Kidney capillary endothelial cell (primary cell): ENCODE measurements at regions not wholly inside any gene's neighbourhood (a gene's known extent, or its start where the extent isn't known, plus 50 kb on each side); places are given as distances from the start of the nearest gene placed in this dataset.
A peak's percentile ranks its signal among the peaks of the same experiment; 100 is the strongest.

Experiments
- DNase-seq: peaks from one replicate; pipeline ENCODE4 v3.0.0-alpha.2; 2018; ENCODE audit warnings: low spot score

- no peak for DNase-seq
Measured at GRCh38 chr1:34479731-34480130, 275.1 kb upstream of the GJB5 start.

GRCh38 chr1:34488080-34488708, 266.7 kb upstream of the GJB5 start:
- no peak for DNase-seq

GRCh38 chr1:34500451-34500850, 254.4 kb upstream of the GJB5 start:
- DNase-seq, result peak; percentile 4

GRCh38 chr1:34511802-34512201, 243.0 kb upstream of the GJB5 start:
- no peak for DNase-seq

DNA sequence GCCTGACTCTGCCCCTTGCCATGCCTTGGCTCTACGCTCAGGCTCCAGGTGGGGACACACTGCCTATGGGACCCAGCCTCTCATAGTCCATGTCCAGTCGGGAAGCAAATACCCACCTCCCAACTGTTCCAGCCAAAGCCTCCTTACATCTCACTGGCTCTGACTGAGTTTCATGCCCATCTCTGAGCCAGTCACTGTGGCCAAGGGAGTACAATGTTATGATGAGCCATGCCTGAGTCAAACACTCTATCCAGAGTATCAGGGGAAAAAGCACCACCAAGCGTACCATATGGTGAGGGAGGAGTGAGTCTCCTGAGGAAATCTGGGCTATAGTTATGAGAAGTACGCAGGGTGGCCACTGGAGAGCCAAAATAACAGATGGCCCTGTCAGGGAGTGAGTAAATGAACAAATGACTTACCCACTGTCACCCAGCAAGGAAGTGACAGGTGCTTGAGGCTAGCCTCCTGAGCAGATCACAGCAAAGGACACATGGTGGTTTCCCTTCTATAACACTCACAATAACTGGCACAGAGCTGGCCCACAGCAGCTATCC, 236.6 kb upstream of the GJB5 start:
- DNase-seq, result no peak

DNA sequence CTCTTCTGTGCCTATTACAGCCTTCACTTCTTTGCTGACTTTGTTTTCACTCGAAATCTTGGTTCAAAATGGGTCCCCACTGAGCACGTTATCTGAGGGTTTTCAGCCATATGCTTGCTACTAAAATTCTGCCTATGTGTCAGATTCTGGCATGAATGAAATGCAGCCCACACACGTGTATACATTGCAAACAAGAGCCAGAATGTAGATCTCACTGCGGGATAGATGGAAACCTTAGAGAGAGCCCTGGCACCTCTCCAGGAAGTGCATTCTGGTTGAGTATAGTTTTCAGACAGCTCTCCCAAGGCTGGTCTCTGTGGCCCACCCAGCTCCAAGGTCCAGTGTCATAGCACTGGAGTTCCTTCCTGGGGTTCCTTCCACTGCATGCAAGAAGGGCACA, 234.7 kb upstream of the GJB5 start:
- no peak for DNase-seq

DNA sequence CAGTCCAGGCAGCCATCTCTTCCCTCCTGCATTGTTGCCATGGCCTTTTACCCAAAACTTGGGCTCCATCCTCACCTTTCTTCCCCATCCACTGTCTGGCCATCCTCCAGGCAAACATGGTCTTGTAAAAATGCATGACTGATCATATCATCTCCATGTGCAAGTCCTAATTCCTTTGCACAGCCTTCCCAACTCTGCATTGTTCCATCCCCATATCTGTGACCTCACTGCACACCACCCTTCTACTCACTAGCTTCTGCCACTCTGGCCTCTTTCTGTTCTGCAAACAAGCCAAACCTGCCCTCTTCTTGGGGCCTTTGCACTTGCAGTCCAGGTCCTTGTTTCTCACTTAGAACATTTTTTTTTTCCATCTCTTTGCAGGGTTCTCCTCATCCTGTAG, 230.1 kb upstream of the GJB5 start:
- no peak for DNase-seq

GRCh38 chr1:34529935-34530859, 224.7 kb upstream of the GJB5 start:
- DNase-seq, result no peak

- DNase-seq, result no peak
Measured at GRCh38 chr1:34532113-34532512, 222.7 kb upstream of the GJB5 start.

DNA sequence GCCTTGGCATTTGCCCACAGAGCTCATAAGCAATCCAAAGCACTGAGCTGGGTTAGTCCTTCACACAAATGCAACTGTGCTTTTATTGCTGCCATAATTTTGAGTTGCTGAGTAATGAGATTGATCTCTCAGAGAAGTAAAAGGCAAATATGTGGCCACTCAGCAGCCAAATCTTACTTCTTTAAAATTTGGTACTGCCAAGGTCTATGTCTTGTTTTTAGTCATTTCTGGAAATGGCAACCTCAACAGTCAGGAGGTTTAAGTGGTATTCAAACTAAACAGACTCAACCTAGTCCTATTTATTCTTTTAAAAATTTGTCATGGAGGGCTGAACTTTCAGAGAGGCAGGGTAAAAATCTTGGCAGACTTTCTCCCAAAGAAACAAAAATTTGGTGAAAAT, 216.4 kb upstream of the GJB5 start:
- DNase-seq, result no peak

DNA sequence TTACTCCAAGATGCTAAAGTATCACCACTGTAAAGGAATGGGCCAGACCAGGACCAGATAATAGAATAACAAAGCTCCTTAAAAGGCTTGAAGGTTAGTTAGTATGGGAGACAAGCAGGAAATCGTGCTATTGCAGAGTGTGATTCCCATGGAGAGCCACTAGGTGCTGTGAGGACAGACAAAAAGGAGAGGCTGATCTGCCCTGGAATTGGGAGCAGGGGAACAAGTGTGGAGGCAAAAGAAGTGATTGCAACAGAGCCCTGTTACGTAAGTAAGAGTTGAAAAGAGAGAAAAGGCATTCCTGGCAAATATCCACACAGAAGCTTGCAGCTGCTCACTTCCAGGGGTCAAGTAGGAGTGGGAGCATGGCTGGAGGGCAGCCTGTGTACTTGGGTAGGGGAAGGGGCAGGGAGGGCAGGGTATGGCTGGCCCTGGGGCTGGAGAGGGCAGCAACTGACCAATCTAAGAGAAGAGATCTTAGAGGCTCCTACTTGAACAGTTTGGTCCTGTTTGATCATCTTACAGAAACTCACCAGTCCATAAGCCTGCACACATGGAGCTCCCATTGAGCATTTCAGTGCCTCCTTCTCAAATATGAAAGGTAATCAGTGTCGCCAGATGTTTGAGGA, 207.7 kb upstream of the GJB5 start:
- DNase-seq, result no peak

DNA sequence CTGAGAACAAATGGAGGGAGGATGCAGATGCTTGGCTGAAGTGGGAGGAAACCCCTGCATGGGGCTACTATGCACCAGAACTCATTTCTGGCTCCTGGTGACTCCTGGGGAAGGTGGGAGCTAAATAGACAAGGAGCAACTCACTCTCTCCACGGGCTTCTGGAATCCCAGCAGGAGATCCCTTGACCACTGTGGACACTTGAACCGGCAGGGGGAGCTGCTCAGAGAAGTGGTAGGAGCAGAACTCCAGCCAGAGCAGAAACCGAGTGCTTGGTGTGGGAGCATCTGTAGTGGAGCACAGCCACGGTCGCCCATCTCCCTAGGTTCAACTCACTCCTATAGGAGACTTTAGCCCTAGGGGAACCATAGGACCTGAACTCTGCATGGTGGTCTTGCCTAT, 205.6 kb upstream of the GJB5 start:
- DNase-seq, result no peak

DNA sequence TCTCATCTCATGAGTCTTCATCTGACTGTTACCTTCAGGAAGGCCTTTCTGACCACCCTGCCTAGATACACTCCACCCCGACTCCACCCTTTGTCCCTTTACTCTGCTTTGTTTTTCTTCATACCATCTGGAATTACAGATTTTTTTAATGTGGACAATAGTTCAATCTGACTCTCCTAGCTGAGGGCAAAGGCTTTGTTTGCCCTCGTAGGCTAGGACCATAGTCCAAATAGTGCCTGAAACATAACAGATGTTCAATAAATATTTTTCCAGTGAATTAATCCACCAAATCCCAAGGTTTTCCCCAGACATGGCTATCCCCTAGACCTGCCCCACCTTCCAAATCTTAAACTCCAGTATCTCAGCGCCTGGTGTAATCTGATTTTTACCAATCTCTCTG, 176.5 kb upstream of the GJB5 start:
- DNase-seq, result no peak

DNA sequence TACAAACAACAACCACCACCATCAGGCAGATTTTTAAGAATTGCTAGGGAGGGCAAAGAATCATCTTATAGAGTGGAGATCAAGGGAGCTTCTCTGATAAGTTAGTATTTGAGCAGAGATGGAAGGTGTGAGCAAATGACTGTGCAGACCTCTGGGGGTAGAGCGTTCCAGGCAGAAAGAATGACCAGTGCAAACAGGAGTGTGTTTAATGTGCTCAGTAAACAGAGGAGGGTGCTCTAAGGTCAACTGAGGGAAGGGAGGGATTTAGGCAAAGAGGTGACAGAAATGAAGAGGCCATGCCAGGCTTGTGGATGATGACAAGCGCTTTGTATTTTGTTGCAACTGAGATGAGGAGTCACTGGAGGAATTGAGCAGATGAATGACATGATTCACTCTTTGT, 172.5 kb upstream of the GJB5 start:
- DNase-seq, result no peak

DNA sequence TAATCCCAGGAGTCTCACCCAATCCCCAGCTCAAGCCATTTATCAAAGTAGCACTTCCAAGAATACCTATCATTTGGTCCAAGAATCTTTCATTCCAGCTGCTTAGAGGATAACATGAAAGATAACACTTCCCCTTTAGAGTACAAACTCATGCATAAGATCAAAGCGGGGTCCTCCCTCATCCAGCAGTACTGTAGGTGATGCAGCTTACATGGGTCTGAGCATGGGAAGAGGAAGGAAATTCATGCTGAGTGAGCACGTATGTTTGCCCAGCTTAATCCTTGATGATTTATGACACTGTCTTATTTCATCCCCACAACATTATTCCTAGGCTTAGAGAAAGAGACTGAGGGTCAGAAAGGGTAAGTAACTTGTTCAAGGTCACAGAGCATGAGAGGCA, 167.1 kb upstream of the GJB5 start:
- DNase-seq, result no peak

- DNase-seq, result no peak
Measured at GRCh38 chr1:34590211-34590623, 164.6 kb upstream of the GJB5 start.

DNA sequence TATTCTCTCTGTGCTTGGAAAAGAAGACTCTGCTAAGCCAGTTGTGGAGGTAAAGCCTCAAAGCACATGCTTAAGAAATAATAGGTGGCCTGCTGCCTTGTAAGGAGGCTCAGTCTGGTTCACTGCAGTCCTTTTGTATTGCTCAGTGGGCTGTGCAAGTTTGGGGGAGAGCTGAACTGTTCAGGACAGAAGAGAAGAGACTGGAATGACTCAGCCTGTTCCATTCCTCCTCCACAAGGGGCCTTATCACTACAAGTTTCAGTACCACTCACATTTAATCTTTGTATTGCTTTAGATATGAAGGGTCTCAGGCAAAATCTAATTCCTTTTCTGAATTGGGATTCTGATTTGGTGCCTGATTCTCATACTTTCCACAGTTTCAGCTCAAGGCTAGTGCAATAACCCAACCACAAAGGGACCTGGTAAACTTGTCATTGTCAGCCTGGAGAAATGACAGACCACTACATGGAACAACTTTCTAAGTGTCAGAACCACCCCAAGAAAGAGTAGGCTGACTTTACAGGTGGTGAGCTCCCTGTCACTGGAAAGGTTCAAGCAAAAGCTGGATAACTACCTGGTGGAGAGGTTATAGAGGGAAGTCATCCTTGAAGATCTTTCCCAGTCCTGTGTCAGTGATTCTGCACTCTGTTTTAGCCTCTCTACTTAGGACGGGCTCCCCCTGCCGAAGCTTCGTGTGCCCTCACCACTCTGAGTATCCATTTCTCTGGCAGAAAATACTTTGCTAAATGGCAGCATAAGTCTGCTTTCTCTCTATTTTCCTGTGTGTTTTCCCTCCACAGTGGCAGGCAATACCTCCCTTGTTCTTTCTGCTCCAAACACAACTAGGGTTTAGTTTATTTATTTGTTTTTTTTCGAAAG, 162.9 kb upstream of the GJB5 start:
- no peak for DNase-seq

- DNase-seq, result peak; percentile 50
Measured at GRCh38 chr1:34597877-34598514, 156.9 kb upstream of the GJB5 start.

- no peak for DNase-seq
Measured at GRCh38 chr1:34602907-34603306, 151.9 kb upstream of the GJB5 start.

GRCh38 chr1:34603594-34603993, 151.3 kb upstream of the GJB5 start:
- DNase-seq, result no peak

GRCh38 chr1:34606504-34606903, 148.3 kb upstream of the GJB5 start:
- no peak for DNase-seq
